ENCODE measurements at regions not wholly inside any gene's neighbourhood (a gene's known extent, or its start where the extent isn't known, plus 50 kb on each side); places are given as distances from the start of the nearest gene placed in this dataset.

DNA sequence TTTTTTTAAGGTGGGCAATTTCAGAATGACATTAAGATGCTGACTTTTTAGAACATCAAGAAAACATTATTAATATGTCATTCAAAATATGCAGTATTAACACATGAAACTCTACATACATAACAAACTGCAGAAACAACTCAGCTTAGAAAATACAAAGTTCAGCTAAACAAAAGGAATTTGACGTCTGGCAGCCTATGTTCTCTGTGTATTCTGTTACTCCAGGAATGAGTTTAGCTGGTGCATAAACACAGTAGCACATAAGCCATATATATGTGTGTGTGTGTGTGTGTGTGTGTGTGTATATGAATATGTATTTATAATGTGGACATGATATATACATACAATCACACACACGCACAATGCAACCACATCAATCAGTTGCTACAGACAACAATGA is 413.5 kb upstream of the PSMD7 start:
- TF ChIP-seq, protein P1, sequence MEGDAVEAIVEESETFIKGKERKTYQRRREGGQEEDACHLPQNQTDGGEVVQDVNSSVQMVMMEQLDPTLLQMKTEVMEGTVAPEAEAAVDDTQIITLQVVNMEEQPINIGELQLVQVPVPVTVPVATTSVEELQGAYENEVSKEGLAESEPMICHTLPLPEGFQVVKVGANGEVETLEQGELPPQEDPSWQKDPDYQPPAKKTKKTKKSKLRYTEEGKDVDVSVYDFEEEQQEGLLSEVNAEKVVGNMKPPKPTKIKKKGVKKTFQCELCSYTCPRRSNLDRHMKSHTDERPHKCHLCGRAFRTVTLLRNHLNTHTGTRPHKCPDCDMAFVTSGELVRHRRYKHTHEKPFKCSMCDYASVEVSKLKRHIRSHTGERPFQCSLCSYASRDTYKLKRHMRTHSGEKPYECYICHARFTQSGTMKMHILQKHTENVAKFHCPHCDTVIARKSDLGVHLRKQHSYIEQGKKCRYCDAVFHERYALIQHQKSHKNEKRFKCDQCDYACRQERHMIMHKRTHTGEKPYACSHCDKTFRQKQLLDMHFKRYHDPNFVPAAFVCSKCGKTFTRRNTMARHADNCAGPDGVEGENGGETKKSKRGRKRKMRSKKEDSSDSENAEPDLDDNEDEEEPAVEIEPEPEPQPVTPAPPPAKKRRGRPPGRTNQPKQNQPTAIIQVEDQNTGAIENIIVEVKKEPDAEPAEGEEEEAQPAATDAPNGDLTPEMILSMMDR (IDR thresholded peaks at IDR 0.05; ENCODE audit: low read depth, low read length, poor library complexity, severe bottlenecking) = no peak
- TF ChIP-seq EZH2phosphoT487 (IDR thresholded peaks at IDR 0.05; ENCODE audit: borderline replicate concordance, low read length) = no peak

Measured in DOHH2 (cell line).